ENCODE measurements at regions not wholly inside any gene's neighbourhood (a gene's known extent, or its start where the extent isn't known, plus 50 kb on each side); places are given as distances from the start of the nearest gene placed in this dataset.
A peak's percentile ranks its signal among the peaks of the same experiment; 100 is the strongest.

- DNase-seq, result no peak
These were observed 77.7 kb upstream of the LRRC55 start for GRCh38 chr11:57103899-57104605.

- no peak for DNase-seq
These were observed 72.4 kb upstream of the LRRC55 start for GRCh38 chr11:57109331-57109730.

GRCh38 chr11:57111619-57112018 is 70.1 kb upstream of the LRRC55 start:
- DNase-seq, result no peak

GRCh38 chr11:57116654-57117053 is 65.1 kb upstream of the LRRC55 start:
- DNase-seq, result peak; percentile 13

- DNase-seq, result no peak
These were observed 61.4 kb upstream of the LRRC55 start for GRCh38 chr11:57120192-57120965.

GRCh38 chr11:57121996-57122395 is 59.8 kb upstream of the LRRC55 start:
- DNase-seq, result no peak

- DNase-seq, result no peak
These were observed 58.2 kb upstream of the LRRC55 start for GRCh38 chr11:57123590-57123989.

- DNase-seq, result no peak
These were observed 57.2 kb upstream of the LRRC55 start for GRCh38 chr11:57124505-57124904.

GRCh38 chr11:57124917-57125316 is 56.8 kb upstream of the LRRC55 start:
- no peak for DNase-seq

- DNase-seq, result no peak
These were observed 54.9 kb upstream of the LRRC55 start for GRCh38 chr11:57126766-57127400.

GRCh38 chr11:57131080-57131790 is 50.5 kb upstream of the LRRC55 start:
- no peak for DNase-seq
